Testis (tissue), 2 donors: ENCODE measurements at regions not wholly inside any gene's neighbourhood (a gene's known extent, or its start where the extent isn't known, plus 50 kb on each side); places are given as distances from the start of the nearest gene placed in this dataset.

Experiments used
- POLR2A ChIP-seq: fragments of 450-650 bp; IDR thresholded peaks from one replicate; pipeline ENCODE4 v1.6.1; 2017; ENCODE audit warnings: antibody characterized with exemption, mild to moderate bottlenecking, moderate library complexity
- TF ChIP-seq, protein P1 (sequence below), 3 experiments: fragments of 450-650 bp in 2 of 3; fragments of 200-600 bp in 1 of 3; sonication (generic) in 1 of 3; IDR thresholded peaks; one replicate each; pipeline ENCODE4 v1.5.1; 2016 to 2019; ENCODE audit warnings: antibody characterized with exemption in 3 of 3, mild to moderate bottlenecking in 2 of 3, moderate library complexity in 1 of 3

DNA sequence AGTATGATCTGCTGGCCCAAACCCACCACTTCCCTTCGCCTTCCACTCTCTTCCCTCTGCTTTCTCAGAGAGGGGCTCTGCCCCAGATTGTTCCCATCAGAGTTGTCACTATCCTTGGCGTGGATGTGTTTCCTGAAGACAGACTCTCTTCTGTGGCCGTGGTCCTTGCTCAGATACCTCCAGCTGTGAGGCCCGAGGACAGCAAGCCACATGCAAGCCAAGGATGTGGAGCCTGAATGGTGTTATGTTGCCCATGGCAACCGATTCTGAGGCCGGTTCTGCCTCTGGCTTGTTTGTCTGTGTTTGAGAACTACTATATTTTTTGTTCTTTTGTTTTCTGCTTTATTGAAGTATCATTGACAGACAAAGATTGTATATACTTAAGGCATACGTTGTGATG is 247.4 kb upstream of the PODXL start:
- TF ChIP-seq, protein P1, sequence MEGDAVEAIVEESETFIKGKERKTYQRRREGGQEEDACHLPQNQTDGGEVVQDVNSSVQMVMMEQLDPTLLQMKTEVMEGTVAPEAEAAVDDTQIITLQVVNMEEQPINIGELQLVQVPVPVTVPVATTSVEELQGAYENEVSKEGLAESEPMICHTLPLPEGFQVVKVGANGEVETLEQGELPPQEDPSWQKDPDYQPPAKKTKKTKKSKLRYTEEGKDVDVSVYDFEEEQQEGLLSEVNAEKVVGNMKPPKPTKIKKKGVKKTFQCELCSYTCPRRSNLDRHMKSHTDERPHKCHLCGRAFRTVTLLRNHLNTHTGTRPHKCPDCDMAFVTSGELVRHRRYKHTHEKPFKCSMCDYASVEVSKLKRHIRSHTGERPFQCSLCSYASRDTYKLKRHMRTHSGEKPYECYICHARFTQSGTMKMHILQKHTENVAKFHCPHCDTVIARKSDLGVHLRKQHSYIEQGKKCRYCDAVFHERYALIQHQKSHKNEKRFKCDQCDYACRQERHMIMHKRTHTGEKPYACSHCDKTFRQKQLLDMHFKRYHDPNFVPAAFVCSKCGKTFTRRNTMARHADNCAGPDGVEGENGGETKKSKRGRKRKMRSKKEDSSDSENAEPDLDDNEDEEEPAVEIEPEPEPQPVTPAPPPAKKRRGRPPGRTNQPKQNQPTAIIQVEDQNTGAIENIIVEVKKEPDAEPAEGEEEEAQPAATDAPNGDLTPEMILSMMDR (IDR thresholded peaks at IDR 0.05), result no peak
- no peak for TF ChIP-seq POLR2A
